Colonic mucosa (tissue), 4 donors: ENCODE measurements at regions not wholly inside any gene's neighbourhood (a gene's known extent, or its start where the extent isn't known, plus 50 kb on each side); places are given as distances from the start of the nearest gene placed in this dataset.

Source experiments
- DNase-seq: peaks from one replicate; pipeline ENCODE4 v3.0.0-alpha.2; 2020
- H3K27ac ChIP-seq: fragments of 200-600 bp; one replicate; pipeline ENCODE4 v1.8.0; 2021
- H3K27me3 ChIP-seq: fragments of 200-600 bp; one replicate; pipeline ENCODE4 v1.8.0; 2021
- H3K36me3 ChIP-seq: fragments of 200-600 bp; one replicate; pipeline ENCODE4 v1.8.0; 2021
- H3K4me1 ChIP-seq: fragments of 200-600 bp; one replicate; pipeline ENCODE4 v1.8.0; 2021; ENCODE audit warnings: mild to moderate bottlenecking
- H3K4me3 ChIP-seq: fragments of 200-600 bp; one replicate; pipeline ENCODE4 v1.8.0; 2021
- H3K9ac ChIP-seq, 2 donors: one replicate each; pipeline ENCODE4 v1.7.0; 2013; ENCODE audit warnings: control low read depth in 2 of 2, low read depth in 2 of 2, low read length in 2 of 2
- H3K9me3 ChIP-seq: fragments of 200-600 bp; one replicate; pipeline ENCODE4 v1.8.0; 2021
- CTCF ChIP-seq: fragments of 200-600 bp; IDR thresholded peaks from one replicate; pipeline ENCODE4 v1.8.0; 2022; ENCODE audit warnings: antibody characterized with exemption, mild to moderate bottlenecking
- intact Hi-C: fragments of 100-400 bp; cut with DNase I; formaldehyde crosslinking; loops from one replicate; pipeline ENCODE4 v1.14.1; 2022
- donor health status: healthy.
- donor health status: DM: no; HTN: no; CAD: no.
- donor health status: DM: no; HTN: no; CAD: no.

- Histone ChIP-seq H3K27me3 (no peaks in the 10 kb centered on the region), H3K9me3 (no peaks in the 10 kb centered on the region), H3K4me1 (no peaks in the 10 kb centered on the region), H3K27ac (no peak overlapping the region), H3K36me3 (no peaks in the 10 kb centered on the region), H3K4me3 (no peak overlapping the region), H3K9ac (no peak overlapping the region)
- no peak for TF ChIP-seq CTCF
- intact Hi-C loops = no loop called here
- DNase-seq = no peak
Measured at GRCh38 chr14:89743828-89744227, 210.7 kb downstream of the EFCAB11 start.

GRCh38 chr14:89740241-89740640 lies 214.3 kb downstream of the EFCAB11 start:
- no peak overlapping the region for H3K4me3 ChIP-seq
- no peaks in the 10 kb centered on the region for H3K9me3 ChIP-seq
- H3K36me3 ChIP-seq = no peaks in the 10 kb centered on the region
- intact Hi-C loops = no loop called here
- no peak for DNase-seq
- no peak overlapping the region for H3K9ac ChIP-seq
- H3K27ac ChIP-seq = no peak overlapping the region
- no peaks in the 10 kb centered on the region for H3K27me3 ChIP-seq
- no peak for TF ChIP-seq CTCF
- no peaks in the 10 kb centered on the region for H3K4me1 ChIP-seq

- intact Hi-C loops = no loop called here
- no peak for TF ChIP-seq CTCF
- no peak overlapping the region for H3K27ac ChIP-seq
- H3K36me3 ChIP-seq = no peaks in the 10 kb centered on the region
- DNase-seq = no peak
- H3K9ac ChIP-seq = no peak overlapping the region
- no peaks in the 10 kb centered on the region for H3K4me1 ChIP-seq
- no peaks in the 10 kb centered on the region for H3K27me3 ChIP-seq
- H3K4me3 ChIP-seq = no peak overlapping the region
- no peaks in the 10 kb centered on the region for H3K9me3 ChIP-seq
Measured at GRCh38 chr14:89736881-89737280, 217.6 kb downstream of the EFCAB11 start.

- no peaks in the 10 kb centered on the region for H3K9me3 ChIP-seq
- DNase-seq = no peak
- intact Hi-C loops = no loop called here
- no peaks in the 10 kb centered on the region for H3K36me3 ChIP-seq
- no peaks in the 10 kb centered on the region for H3K27me3 ChIP-seq
- H3K4me1 ChIP-seq = no peaks in the 10 kb centered on the region
- TF ChIP-seq CTCF = no peak
- no peak overlapping the region for H3K27ac ChIP-seq
- no peak overlapping the region for H3K4me3 ChIP-seq
- no peak overlapping the region for H3K9ac ChIP-seq
Measured at GRCh38 chr14:89731396-89731933, 223.1 kb downstream of the EFCAB11 start.

GRCh38 chr14:89730687-89731086 lies 223.8 kb downstream of the EFCAB11 start:
- no peak overlapping the region for H3K27ac ChIP-seq
- H3K9ac ChIP-seq = no peak overlapping the region
- no peak overlapping the region for H3K4me3 ChIP-seq
- intact Hi-C loops = no loop called here
- no peak for DNase-seq
- no peaks in the 10 kb centered on the region for H3K27me3 ChIP-seq
- no peaks in the 10 kb centered on the region for H3K4me1 ChIP-seq
- no peaks in the 10 kb centered on the region for H3K36me3 ChIP-seq
- no peaks in the 10 kb centered on the region for H3K9me3 ChIP-seq
- no peak for TF ChIP-seq CTCF
